SHP77 (cell line): ENCODE measurements at regions not wholly inside any gene's neighbourhood (a gene's known extent, or its start where the extent isn't known, plus 50 kb on each side); places are given as distances from the start of the nearest gene placed in this dataset.
A peak's percentile ranks its signal among the peaks of the same experiment; 100 is the strongest.
"Not testable (repeated sequence)": the region's sequence is repeated elsewhere in the genome, so short reads cannot be mapped to it uniquely, and the experiment has no call there.

Source experiments
- DNase-seq, 2 experiments: peaks; one replicate each; lab custom pipeline; 2025; lab: John Stamatoyannopoulos, UW

GRCh38 chr2:146697307-146697706, 1147.5 kb upstream of the ACVR2A start:
- DNase-seq, result no peak

- DNase-seq, result not testable (repeated sequence)
Measured at GRCh38 chr2:146696787-146697186, 1148.0 kb upstream of the ACVR2A start.

- DNase-seq, result no peak
Measured at GRCh38 chr2:146681991-146682390, 1162.8 kb upstream of the ACVR2A start.

GRCh38 chr2:146678516-146678915, 1166.3 kb upstream of the ACVR2A start:
- no peak for DNase-seq

GRCh38 chr2:146677280-146677679, 1167.5 kb upstream of the ACVR2A start:
- DNase-seq, result no peak

GRCh38 chr2:146669735-146670134, 1175.1 kb upstream of the ACVR2A start:
- DNase-seq, result no peak

GRCh38 chr2:146666340-146666739, 1178.5 kb upstream of the ACVR2A start:
- no peak for DNase-seq

- no peak for DNase-seq
Measured at GRCh38 chr2:146665800-146666199, 1179.0 kb upstream of the ACVR2A start.

- DNase-seq, result peak in 1 of 2 experiments; percentile 16
Measured at GRCh38 chr2:146661473-146662096, 1183.2 kb upstream of the ACVR2A start.

- no peak for DNase-seq
Measured at GRCh38 chr2:146659976-146660375, 1184.9 kb upstream of the ACVR2A start.

- no peak for DNase-seq
Measured at GRCh38 chr2:146652311-146652710, 1192.5 kb upstream of the ACVR2A start.

- no peak for DNase-seq
Measured at GRCh38 chr2:146651361-146651760, 1193.5 kb upstream of the ACVR2A start.

- no peak for DNase-seq
Measured at GRCh38 chr2:146642066-146642465, 1202.8 kb upstream of the ACVR2A start.

- no peak for DNase-seq
Measured at GRCh38 chr2:146634230-146635097, 1210.4 kb upstream of the ACVR2A start.

GRCh38 chr2:146633159-146633558, 1211.7 kb upstream of the ACVR2A start:
- no peak for DNase-seq

GRCh38 chr2:146632707-146633106, 1212.1 kb upstream of the ACVR2A start:
- no peak for DNase-seq

- no peak for DNase-seq
Measured at GRCh38 chr2:146624430-146625160, 1220.2 kb upstream of the ACVR2A start.

- DNase-seq, result no peak
Measured at GRCh38 chr2:146623771-146624170, 1221.1 kb upstream of the ACVR2A start.

- DNase-seq, result no peak
Measured at GRCh38 chr2:146621656-146622055, 1223.2 kb upstream of the ACVR2A start.

GRCh38 chr2:146615778-146616177, 1229.1 kb upstream of the ACVR2A start:
- DNase-seq, result peak; percentile 39 to 80

- DNase-seq, result no peak
Measured at GRCh38 chr2:146608490-146608889, 1236.3 kb upstream of the ACVR2A start.

- no peak for DNase-seq
Measured at GRCh38 chr2:146604521-146604920, 1240.3 kb upstream of the ACVR2A start.

GRCh38 chr2:146602856-146603255, 1242.0 kb upstream of the ACVR2A start:
- DNase-seq, result no peak
